HG03521 (cell line): ENCODE measurements at regions not wholly inside any gene's neighbourhood (a gene's known extent, or its start where the extent isn't known, plus 50 kb on each side); places are given as distances from the start of the nearest gene placed in this dataset.

Experiments used
- ATAC-seq: cut with Tn5 transposase; IDR thresholded peaks from one replicate; pipeline ENCODE4 v1.9.1; 2021; ENCODE audit warnings: mild to moderate bottlenecking, moderate library complexity; ENCODE audit not compliant: unreplicated experiment

- no peak for ATAC-seq
These were observed 377.3 kb downstream of the SHQ1 start for GRCh38 chr3:72470904-72471417.

GRCh38 chr3:72465853-72466252, 382.4 kb downstream of the SHQ1 start:
- ATAC-seq, result no peak

- ATAC-seq, result no peak
These were observed 385.2 kb downstream of the SHQ1 start for GRCh38 chr3:72463083-72463482.

GRCh38 chr3:72462595-72463011, 385.6 kb downstream of the SHQ1 start:
- no peak for ATAC-seq

GRCh38 chr3:72461787-72462186, 386.5 kb downstream of the SHQ1 start:
- ATAC-seq, result no peak

GRCh38 chr3:72460205-72461174, 387.8 kb downstream of the SHQ1 start:
- no peak for ATAC-seq

- ATAC-seq, result no peak
These were observed 388.7 kb downstream of the SHQ1 start for GRCh38 chr3:72459588-72459987.

- ATAC-seq, result no peak
These were observed 389.9 kb downstream of the SHQ1 start for GRCh38 chr3:72458375-72458774.

- ATAC-seq, result no peak
These were observed 393.8 kb downstream of the SHQ1 start for GRCh38 chr3:72454441-72454840.

GRCh38 chr3:72453706-72454105, 394.5 kb downstream of the SHQ1 start:
- no peak for ATAC-seq

- no peak for ATAC-seq
These were observed 395.5 kb downstream of the SHQ1 start for GRCh38 chr3:72452745-72453144.

- ATAC-seq, result no peak
These were observed 396.4 kb downstream of the SHQ1 start for GRCh38 chr3:72451841-72452240.

GRCh38 chr3:72449551-72449950, 398.7 kb downstream of the SHQ1 start:
- no peak for ATAC-seq

- no peak for ATAC-seq
These were observed 399.4 kb downstream of the SHQ1 start for GRCh38 chr3:72448858-72449257.

GRCh38 chr3:72448375-72448823, 399.8 kb downstream of the SHQ1 start:
- ATAC-seq, result no peak

- peak; percentile 93 for ATAC-seq
These were observed 400.9 kb downstream of the SHQ1 start for GRCh38 chr3:72447059-72447946.

- peak; percentile 21 for ATAC-seq
These were observed 401.8 kb downstream of the SHQ1 start, which contains the start of gene RYBP for GRCh38 chr3:72446218-72447058. TSS of gene RYBP (minus strand) at chr3:72446621.

GRCh38 chr3:72445827-72446217, 402.4 kb downstream of the SHQ1 start:
- ATAC-seq, result no peak

- no peak for ATAC-seq
These were observed 403.5 kb downstream of the SHQ1 start for GRCh38 chr3:72444656-72445223.

GRCh38 chr3:72442759-72443158, 405.5 kb downstream of the SHQ1 start:
- no peak for ATAC-seq
